Trophoblast cell (in vitro differentiated cells and primary cell): ENCODE measurements at regions not wholly inside any gene's neighbourhood (a gene's known extent, or its start where the extent isn't known, plus 50 kb on each side); places are given as distances from the start of the nearest gene placed in this dataset.

Experiments used
- DNase-seq, 2 donors: peaks; one replicate each; pipeline ENCODE4 v3.0.0-alpha.2; 2016
- H2AFZ ChIP-seq: 2 replicates; pipeline ENCODE4 v1.6.1; 2013; ENCODE audit warnings: low read length, moderate library complexity, mild to moderate bottlenecking; ENCODE audit not compliant: insufficient read depth, poor library complexity
- H2AK5ac ChIP-seq: 2 replicates; pipeline ENCODE4 v1.6.1; 2013; ENCODE audit warnings: mild to moderate bottlenecking, low read length
- H2BK120ac ChIP-seq: 2 replicates; pipeline ENCODE4 v1.6.1; 2013; ENCODE audit warnings: low read length, mild to moderate bottlenecking, moderate library complexity; ENCODE audit not compliant: insufficient read depth, poor library complexity
- H2BK12ac ChIP-seq: 2 replicates; pipeline ENCODE4 v1.6.1; 2013; ENCODE audit warnings: mild to moderate bottlenecking, low read length, moderate library complexity
- H2BK5ac ChIP-seq: 2 replicates; pipeline ENCODE4 v1.6.1; 2013; ENCODE audit warnings: low read length, low read depth, moderate library complexity, mild to moderate bottlenecking; ENCODE audit not compliant: poor library complexity
- H3K14ac ChIP-seq: 2 replicates; pipeline ENCODE4 v1.6.1; 2013; ENCODE audit warnings: mild to moderate bottlenecking, low read length
- H3K18ac ChIP-seq: 2 replicates; pipeline ENCODE4 v1.6.1; 2013; ENCODE audit warnings: mild to moderate bottlenecking, low read length
- H3K23ac ChIP-seq: 2 replicates; pipeline ENCODE4 v1.6.1; 2013; ENCODE audit warnings: low read length
- H3K27ac ChIP-seq: 2 replicates; pipeline ENCODE4 v1.5.1; 2013; ENCODE audit warnings: low read depth, mild to moderate bottlenecking, inconsistent platforms, low read length, moderate library complexity
- H3K27me3 ChIP-seq: 2 replicates; pipeline ENCODE4 v1.6.1; 2013; ENCODE audit warnings: inconsistent platforms, mild to moderate bottlenecking, low read length, moderate library complexity; ENCODE audit not compliant: insufficient read depth
- H3K36me3 ChIP-seq, 2 experiments: 1 replicate in 1 of 2; 2 replicates in 1 of 2; pipeline ENCODE4 v1.6.1; 2013; ENCODE audit warnings: low read length in 2 of 2, mild to moderate bottlenecking in 2 of 2, moderate library complexity in 1 of 2; ENCODE audit not compliant: insufficient read depth in 2 of 2, control insufficient read depth in 1 of 2
- H3K4ac ChIP-seq: 2 replicates; pipeline ENCODE4 v1.6.1; 2013; ENCODE audit warnings: low read depth, mild to moderate bottlenecking, low read length, moderate library complexity
- H3K4me1 ChIP-seq, 2 experiments: 1 replicate in 1 of 2; 2 replicates in 1 of 2; pipeline ENCODE4 v1.6.1; 2013; ENCODE audit warnings: low read length in 2 of 2, mild to moderate bottlenecking in 2 of 2, moderate library complexity in 1 of 2; ENCODE audit not compliant: insufficient read depth in 2 of 2, control insufficient read depth in 1 of 2
- H3K4me2 ChIP-seq: 2 replicates; pipeline ENCODE4 v1.6.1; 2013; ENCODE audit warnings: inconsistent platforms, mild to moderate bottlenecking, low read length, moderate library complexity
- H3K4me3 ChIP-seq: 2 replicates; pipeline ENCODE4 v1.5.1; 2013; ENCODE audit warnings: mild to moderate bottlenecking, low read depth, low read length, inconsistent platforms
- H3K79me1 ChIP-seq: one replicate; pipeline ENCODE4 v1.6.1; 2013; ENCODE audit warnings: low read length
- H3K79me2 ChIP-seq: 2 replicates; pipeline ENCODE4 v1.6.1; 2013; ENCODE audit warnings: low read length, mild to moderate bottlenecking; ENCODE audit not compliant: control insufficient read depth, insufficient read depth, poor library complexity
- H3K9ac ChIP-seq: 2 replicates; pipeline ENCODE4 v1.6.1; 2013; ENCODE audit warnings: mild to moderate bottlenecking, low read length
- H3K9me3 ChIP-seq: 2 replicates; pipeline ENCODE4 v1.6.1; 2013; ENCODE audit warnings: low read depth, mild to moderate bottlenecking, control low read depth, inconsistent platforms, low read length; ENCODE audit not compliant: insufficient read depth
- H4K12ac ChIP-seq: 2 replicates; pipeline ENCODE4 v1.6.1; 2013; ENCODE audit warnings: low read depth, mild to moderate bottlenecking, low read length, moderate library complexity
- H4K8ac ChIP-seq: 2 replicates; pipeline ENCODE4 v1.6.1; 2013; ENCODE audit warnings: low read depth, mild to moderate bottlenecking, low read length, moderate library complexity
- H4K91ac ChIP-seq: one replicate; pipeline ENCODE4 v1.6.1; 2013; ENCODE audit warnings: low read depth, mild to moderate bottlenecking, low read length, moderate library complexity
- WGBS: extraction: QIAGEN DNeasy Blood & Tissue Kit; methylation state at CpG from one replicate; pipeline ENCODE4 v1.1.7; 2013; ENCODE audit warnings: missing lambda C conversion rate; ENCODE audit not compliant: insufficient read length, insufficient coverage; ENCODE audit errors: extremely low coverage; 5-methylcytosine and 5-hydroxymethylcytosine counted together

GRCh38 chr10:118218562-118218961 is 123.6 kb downstream of the FAM204A start:
- Histone ChIP-seq H2BK5ac (no peak overlapping the region), H3K9me3 (peaks cover 3% of the 10 kb centered on the region), H3K4me2 (no peak overlapping the region), H2AFZ (no peak overlapping the region), H3K27me3 (no peaks in the 10 kb centered on the region), H4K12ac (no peak overlapping the region), H3K9ac (no peak overlapping the region), H3K4me1 (no peaks in the 10 kb centered on the region), H4K91ac (no peak overlapping the region), H3K27ac (no peak overlapping the region), H3K36me3 (no peaks in the 10 kb centered on the region), H2BK120ac (no peak overlapping the region), H3K18ac (no peak overlapping the region), H3K4me3 (no peak overlapping the region), H2AK5ac (no peak overlapping the region), H2BK12ac (no peak overlapping the region), H3K79me1 (no peaks in the 10 kb centered on the region), H4K8ac (no peak overlapping the region), H3K14ac (no peak overlapping the region), H3K23ac (no peak overlapping the region), H3K79me2 (no peaks in the 10 kb centered on the region), H3K4ac (no peak overlapping the region)
- no CpG with 5 or more reads among the region's 6 CpGs for whole genome bisulfite sequencing
- DNase-seq = no peak

GRCh38 chr10:118216571-118217170 is 125.5 kb downstream of the FAM204A start:
- peaks cover 3% of the 10 kb centered on the region for H3K9me3 ChIP-seq
- no peak for DNase-seq
- no peaks in the 10 kb centered on the region for H3K36me3 ChIP-seq
- H4K12ac ChIP-seq = no peak overlapping the region
- H2BK12ac ChIP-seq = no peak overlapping the region
- no peak overlapping the region for H3K4ac ChIP-seq
- H3K79me1 ChIP-seq = no peaks in the 10 kb centered on the region
- no peak overlapping the region for H3K18ac ChIP-seq
- H4K8ac ChIP-seq = no peak overlapping the region
- H3K79me2 ChIP-seq = no peaks in the 10 kb centered on the region
- no peak overlapping the region for H3K14ac ChIP-seq
- H3K27ac ChIP-seq = no peak overlapping the region
- H2BK5ac ChIP-seq = no peak overlapping the region
- no peak overlapping the region for H2BK120ac ChIP-seq
- H3K4me3 ChIP-seq = no peak overlapping the region
- no peak overlapping the region for H3K23ac ChIP-seq
- no peak overlapping the region for H3K9ac ChIP-seq
- H2AFZ ChIP-seq = no peak overlapping the region
- H4K91ac ChIP-seq = no peak overlapping the region
- no peaks in the 10 kb centered on the region for H3K4me1 ChIP-seq
- H3K4me2 ChIP-seq = no peak overlapping the region
- no peak overlapping the region for H2AK5ac ChIP-seq
- H3K27me3 ChIP-seq = no peaks in the 10 kb centered on the region
- no CpG with 5 or more reads among the region's 3 CpGs for WGBS

GRCh38 chr10:118216020-118216419 is 126.1 kb downstream of the FAM204A start:
- Histone ChIP-seq H3K4me2 (no peak overlapping the region), H2BK120ac (no peak overlapping the region), H2BK12ac (no peak overlapping the region), H3K4me1 (no peaks in the 10 kb centered on the region), H3K79me2 (no peaks in the 10 kb centered on the region), H3K27ac (no peak overlapping the region), H4K91ac (no peak overlapping the region), H2BK5ac (no peak overlapping the region), H2AK5ac (no peak overlapping the region), H3K9me3 (peaks cover 1% of the 10 kb centered on the region), H3K23ac (no peak overlapping the region), H2AFZ (no peak overlapping the region), H3K4me3 (no peak overlapping the region), H4K8ac (no peak overlapping the region), H3K18ac (no peak overlapping the region), H3K36me3 (no peaks in the 10 kb centered on the region), H3K14ac (no peak overlapping the region), H3K27me3 (no peaks in the 10 kb centered on the region), H4K12ac (no peak overlapping the region), H3K9ac (no peak overlapping the region), H3K79me1 (no peaks in the 10 kb centered on the region), H3K4ac (no peak overlapping the region)
- WGBS = no CpG with 5 or more reads among the region's 6 CpGs
- DNase-seq = no peak

- H4K12ac ChIP-seq = no peak overlapping the region
- H2BK12ac ChIP-seq = no peak overlapping the region
- H3K9me3 ChIP-seq = no peaks in the 10 kb centered on the region
- no peak overlapping the region for H2AK5ac ChIP-seq
- no CpG with 5 or more reads among the region's 3 CpGs for WGBS
- H2AFZ ChIP-seq = no peak overlapping the region
- no peak overlapping the region for H3K4me2 ChIP-seq
- H3K4me1 ChIP-seq = no peaks in the 10 kb centered on the region
- no peak overlapping the region for H4K8ac ChIP-seq
- no peak overlapping the region for H2BK120ac ChIP-seq
- H3K14ac ChIP-seq = no peak overlapping the region
- no peak overlapping the region for H2BK5ac ChIP-seq
- no peaks in the 10 kb centered on the region for H3K79me1 ChIP-seq
- H3K9ac ChIP-seq = no peak overlapping the region
- H3K36me3 ChIP-seq = no peaks in the 10 kb centered on the region
- H3K4ac ChIP-seq = no peak overlapping the region
- no peaks in the 10 kb centered on the region for H3K79me2 ChIP-seq
- no peak overlapping the region for H3K27ac ChIP-seq
- H3K23ac ChIP-seq = no peak overlapping the region
- no peak overlapping the region for H4K91ac ChIP-seq
- no peak overlapping the region for H3K18ac ChIP-seq
- no peak for DNase-seq
- no peaks in the 10 kb centered on the region for H3K27me3 ChIP-seq
- no peak overlapping the region for H3K4me3 ChIP-seq
These were observed 127.3 kb downstream of the FAM204A start for GRCh38 chr10:118214776-118215175.
